Activated CD4-positive, CD25-positive, alpha-beta regulatory T cell treated with anti-CD3 and anti-CD28 coated beads, Interleukin-2, amount 50 U/mL, for 24 hours (primary cell): ENCODE measurements at regions not wholly inside any gene's neighbourhood (a gene's known extent, or its start where the extent isn't known, plus 50 kb on each side); places are given as distances from the start of the nearest gene placed in this dataset.
A peak's percentile ranks its signal among the peaks of the same experiment; 100 is the strongest.
"Not testable (repeated sequence)": the region's sequence is repeated elsewhere in the genome, so short reads cannot be mapped to it uniquely, and the experiment has no call there.

Experiments
- ATAC-seq, 2 donors: fragments of 150-1000 bp; cut with Tn5 transposase; one replicate each; pipeline ENCODE4 v1.10.0; 2021; ENCODE audit warnings: mild to moderate bottlenecking in 1 of 2, moderate library complexity in 1 of 2

DNA sequence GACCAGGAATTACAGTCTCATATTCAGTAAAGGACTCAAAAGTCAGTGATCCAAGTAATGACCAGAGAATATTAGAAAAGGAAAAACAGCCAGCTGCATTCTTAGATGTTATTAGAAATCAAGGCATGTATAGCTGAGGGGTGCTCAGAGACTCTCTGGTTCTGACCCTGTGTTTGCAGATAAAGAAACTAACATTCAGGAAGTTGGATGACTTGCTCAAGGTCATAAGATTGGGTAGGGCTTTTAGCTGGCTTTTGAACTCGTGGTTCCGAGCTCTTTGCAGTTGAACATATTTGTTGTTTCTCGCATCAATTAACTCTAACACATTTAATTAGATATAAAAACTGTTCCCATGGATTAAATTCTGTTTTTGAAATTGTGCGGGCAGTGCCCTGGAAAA is 62.5 kb upstream of the ENPP6 start:
- no peak for ATAC-seq

DNA sequence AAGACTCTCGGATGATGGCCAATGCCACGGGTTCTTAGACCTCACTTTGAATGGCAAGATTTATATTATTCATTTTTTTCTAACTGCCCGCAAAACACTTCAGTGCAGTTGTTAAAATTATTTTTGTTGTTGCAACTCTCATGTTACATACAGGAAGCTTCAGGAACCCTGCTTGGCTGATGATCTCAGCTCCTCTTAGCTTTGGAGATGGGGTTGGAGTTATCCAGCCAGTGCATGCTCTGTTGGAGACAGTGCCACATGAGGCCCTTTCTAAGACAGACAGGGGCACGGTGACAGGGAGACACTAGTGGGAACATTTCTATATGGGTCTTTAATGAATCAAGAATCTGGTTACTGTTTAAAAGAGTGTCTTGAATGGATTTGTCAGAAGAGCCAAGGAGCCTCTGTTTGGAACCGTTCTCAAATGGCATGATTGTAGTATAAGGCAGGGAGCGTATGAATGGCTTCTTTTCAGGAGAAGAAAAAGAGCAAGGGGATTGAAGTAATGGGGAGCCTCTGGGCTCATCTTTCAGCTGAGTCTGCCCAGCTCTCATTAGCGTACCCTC is 61.9 kb upstream of the ENPP6 start:
- ATAC-seq: no peak

DNA sequence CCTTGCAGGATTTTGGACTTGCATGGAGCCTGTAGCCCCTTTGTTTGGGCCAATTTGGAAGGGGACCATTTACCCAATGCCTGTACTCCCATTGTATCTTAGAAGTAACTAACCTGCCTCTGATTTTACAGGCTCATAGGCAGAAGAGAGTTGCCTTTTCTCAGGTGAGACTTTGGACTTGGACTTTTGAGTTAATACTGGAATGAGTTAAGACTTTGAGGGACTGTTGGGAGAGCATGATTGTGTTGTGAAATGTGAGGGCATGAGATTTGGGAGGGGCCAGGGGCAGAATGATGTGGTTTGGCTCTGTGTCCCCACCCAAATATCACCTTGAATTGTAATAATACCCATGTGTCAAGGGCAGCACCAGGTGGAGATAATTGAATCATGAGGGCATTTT is 60.1 kb upstream of the ENPP6 start:
- ATAC-seq: not testable (repeated sequence)

DNA sequence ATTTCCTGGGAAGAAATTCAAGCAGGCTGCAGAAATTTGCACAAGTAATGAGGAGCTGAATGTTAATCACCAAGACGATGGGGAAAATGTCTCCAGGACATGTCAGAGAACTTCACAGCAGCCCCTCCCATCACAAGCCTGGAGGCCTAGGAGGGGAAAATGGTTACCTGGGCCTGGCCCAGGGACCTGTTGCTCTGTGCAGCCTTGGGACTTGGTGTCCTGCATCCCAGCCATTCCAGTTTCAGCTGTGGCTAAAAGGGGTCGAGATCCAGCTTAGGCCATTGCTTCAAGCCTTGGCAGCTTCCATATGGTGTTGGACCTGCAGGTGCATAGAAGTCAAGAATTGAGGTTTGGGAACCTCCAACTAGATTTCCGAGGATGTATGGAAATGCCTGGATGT is 59.3 kb upstream of the ENPP6 start:
- ATAC-seq: not testable (repeated sequence)

DNA sequence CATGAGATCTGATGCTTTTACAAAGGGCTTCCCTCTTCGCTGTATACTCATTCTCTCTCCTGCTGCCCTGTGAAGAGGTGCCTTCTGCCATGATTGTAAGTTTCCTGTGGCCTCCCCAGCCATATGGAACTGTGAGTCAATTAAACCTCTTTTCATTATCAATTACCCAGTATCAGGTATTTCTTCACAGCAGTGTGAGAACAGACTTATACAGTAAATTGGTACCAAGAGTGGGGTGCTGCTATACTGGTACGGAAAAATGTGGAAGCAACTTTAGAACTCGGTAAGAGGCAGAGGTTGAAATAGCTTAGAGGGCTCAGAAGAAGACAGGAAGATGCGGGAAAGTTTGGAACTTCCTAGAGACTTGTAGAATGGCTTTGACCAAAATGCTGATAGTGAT is 58.7 kb upstream of the ENPP6 start:
- not testable (repeated sequence) for ATAC-seq

DNA sequence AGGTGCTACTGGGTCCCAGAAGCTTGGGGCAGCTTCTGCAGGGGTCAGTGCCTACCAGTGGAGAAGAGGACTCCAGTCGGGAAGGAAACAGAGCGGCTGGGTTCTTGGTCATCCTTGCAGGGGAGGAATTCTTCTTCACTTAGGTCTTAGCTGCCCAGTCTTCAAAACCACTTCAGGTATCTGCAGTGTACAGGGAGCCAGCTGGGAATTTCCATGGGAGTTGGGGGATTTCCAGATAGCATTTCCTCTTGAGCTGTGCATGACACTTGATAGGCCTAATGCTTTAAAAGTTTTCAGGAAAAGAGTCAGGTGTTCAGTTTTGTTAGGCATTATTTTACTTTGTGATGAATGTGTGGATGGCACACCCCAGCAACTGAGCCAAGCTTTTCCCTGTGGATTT is 58.1 kb upstream of the ENPP6 start:
- ATAC-seq: no peak

DNA sequence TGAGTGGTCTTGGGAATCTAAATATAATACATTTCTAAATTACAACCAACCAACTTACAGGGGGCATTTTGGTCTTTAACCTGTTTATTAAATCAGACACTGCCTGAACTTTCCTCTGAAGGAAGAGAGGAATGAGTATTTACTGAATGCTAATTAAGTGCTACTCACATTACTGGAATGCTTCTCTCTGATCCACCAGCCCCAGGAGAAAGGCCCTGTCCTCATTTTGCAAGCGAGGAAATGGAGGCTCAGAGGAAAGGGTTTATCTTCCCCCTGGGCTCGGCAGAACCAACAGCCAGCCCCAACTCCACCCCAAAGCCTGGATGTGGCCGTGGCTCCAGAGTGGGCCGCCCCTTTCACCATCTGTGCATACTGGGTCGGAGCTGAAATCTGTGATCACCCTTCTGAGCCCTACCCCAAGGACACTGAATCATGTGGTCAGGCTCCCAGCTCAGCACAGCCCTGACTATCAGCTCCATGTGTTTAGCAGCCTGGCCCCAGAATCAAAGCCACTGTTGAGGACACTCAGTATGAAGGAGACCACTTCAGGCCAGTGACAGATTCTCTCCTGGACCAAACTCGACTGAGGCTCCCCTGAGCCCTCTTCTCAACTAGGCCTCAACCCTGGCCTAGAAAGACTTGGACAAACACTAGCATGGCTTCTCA is 56.7 kb upstream of the ENPP6 start:
- no peak for ATAC-seq

DNA sequence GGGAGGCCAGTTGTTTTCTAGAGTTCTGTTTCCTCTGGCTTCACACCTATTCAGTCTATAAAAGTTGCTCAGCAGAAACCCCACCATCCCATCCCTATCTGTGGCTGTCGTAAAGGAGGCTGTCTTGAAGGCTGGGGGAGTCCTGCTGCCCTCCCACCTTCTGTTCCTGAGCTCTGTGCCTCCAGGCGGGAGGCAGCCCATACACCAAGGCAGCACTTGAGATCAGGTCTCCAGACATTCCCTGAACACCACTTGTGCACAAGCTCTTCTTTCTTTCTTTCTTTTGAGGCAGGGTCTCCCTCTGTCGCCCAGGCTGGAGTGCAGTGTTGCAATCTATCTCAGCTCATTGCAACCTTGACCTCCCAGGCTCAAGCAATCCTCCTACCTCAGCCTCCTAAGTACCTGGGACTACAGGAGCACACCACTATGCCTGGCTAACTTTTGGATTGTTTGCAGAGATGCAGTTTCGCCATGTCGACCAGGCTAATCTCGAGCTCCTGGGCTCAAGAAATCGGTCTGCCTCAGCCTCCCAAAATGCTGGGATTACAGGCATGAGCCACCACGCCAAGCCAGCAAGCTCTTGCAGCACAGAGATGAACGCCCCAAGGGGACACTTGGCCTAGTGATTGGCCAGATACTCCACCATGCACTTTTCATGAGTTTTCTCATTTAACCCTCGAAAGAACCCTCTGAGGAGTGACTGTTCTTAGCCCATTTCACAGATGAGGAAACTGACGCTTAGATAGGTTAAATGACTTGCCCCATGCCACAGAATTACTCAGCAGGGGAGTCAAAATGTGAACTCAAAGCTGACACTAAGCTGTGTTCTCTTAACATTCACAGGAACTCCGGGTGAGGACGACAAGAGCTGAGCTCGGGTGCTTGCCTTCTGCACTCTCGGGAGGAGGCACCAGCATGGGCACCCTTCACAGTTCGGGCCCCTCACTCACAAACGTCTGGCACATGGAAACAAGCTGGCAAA is 55.8 kb upstream of the ENPP6 start:
- peak; percentile 92 to 96 for ATAC-seq

DNA sequence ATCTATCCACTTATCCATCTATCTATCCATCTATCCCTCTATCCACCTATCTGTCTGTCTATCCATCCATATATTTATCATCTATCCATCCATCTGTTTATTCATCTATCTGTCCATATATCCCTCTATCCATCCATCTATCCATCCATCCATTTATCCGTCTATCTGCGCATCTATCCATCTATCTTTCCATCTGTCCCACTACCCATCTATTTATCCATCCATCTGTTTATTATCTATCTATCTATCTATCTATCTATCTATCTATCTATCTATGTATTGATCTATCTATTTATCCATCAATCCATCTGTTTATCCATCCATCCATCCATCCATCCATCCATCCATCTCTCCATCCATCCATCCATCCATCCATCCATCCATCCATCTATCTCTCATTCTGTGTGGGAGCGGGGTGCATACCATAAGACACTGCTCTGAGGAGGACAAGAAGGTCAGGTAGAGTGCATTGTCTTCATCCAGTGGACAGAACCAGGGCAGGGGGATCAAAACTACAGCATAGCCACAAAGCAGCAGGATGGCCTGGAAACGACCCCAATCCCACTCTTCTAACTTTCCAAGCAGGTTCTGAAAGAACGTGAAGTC is 53.2 kb upstream of the ENPP6 start:
- ATAC-seq: no peak

DNA sequence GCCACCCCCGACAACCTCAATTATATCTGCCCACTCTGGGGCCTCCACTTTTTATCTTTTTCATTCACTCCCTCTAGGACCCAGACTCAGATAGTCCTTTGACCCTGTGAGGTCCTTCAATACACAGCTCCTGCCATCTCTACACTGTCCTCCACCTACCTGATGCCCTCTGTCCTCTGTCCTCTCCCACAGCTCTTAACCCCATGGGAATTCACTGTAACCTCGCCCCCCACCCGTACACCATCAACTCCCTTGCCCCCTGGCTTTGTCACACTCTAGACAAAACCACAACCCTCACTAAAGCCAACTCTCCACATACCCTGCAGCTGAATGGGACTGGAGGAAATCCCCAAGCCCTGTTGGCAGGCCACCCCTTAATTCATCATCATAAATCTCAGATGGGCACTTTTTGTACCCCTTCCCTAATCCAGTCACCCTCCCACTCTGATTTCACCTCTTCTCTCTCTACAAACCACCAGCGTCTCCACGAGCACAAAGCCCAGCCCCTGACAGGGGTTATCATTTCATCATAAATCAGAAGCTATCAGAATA is 52.3 kb upstream of the ENPP6 start:
- ATAC-seq: no peak

DNA sequence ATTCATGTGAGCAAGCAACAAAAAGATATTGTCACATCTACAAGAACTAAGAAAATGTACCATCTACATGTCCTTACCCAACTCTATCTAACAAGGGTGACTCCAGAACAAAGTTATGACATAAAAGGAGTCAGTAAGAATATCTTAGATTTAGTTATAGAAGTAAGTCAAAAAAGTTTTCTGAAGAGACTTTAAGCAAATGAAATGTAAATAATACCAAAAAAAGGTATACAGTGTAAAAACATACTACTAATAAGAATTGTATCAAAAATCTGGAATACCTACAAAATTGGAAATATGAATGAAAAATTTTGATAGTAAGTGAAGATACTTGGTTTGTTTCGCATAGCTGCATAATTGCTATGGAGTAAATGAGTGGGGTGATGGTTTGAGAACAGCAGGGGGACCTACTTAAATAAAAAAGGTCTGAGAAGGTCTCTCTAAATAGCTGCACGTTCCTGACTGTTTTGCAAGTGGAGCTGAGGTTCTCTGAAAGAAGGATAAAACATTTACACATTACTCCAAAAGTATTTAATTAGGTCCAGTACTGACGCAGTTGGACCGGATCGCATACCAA is 51.0 kb upstream of the ENPP6 start:
- no peak for ATAC-seq

DNA sequence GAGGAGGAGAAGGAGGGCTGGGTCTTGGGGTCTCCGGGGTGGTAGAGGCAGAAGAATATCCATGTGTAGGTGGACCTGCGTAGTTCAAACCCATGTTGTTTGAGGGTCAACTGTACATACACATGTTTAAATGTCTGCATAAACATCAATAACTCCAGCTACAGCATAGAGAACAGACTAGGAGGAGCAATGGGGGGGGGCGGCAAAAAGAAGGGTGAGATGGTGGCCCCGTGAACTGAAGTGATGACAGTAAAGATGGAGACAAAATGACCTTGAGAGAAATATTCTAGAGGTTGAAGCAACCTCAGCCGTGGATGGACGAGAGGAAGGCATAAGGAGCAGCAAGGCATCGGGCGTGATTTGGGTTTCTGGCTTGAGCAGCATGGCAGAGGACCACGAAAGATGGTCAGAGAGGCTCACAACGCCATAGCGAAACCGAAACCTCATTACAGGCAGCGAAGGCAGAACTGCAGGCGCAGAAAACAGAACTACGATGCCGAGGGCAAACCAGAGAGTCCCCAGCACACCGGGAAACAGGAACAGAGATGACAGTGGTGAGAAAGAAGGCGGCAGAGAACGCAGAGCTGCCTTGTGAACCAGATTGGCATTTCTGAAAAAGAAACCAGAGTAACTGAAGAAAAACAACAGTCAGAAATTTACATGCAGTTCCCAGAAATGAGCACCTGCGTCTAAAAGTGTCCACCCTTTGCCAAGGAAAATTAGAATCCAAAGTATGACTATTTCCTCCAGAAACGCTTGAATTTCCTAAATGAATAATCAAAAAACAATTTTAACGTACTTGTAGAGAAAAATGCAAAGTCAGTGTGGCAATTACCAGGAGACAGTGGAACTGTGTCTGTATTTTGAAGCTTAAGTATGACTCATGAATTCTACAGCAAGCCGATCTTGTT is 50.3 kb upstream of the ENPP6 start:
- peak; percentile 89 to 92 for ATAC-seq
